ENCODE measurements at regions not wholly inside any gene's neighbourhood (a gene's known extent, or its start where the extent isn't known, plus 50 kb on each side); places are given as distances from the start of the nearest gene placed in this dataset.

DNA sequence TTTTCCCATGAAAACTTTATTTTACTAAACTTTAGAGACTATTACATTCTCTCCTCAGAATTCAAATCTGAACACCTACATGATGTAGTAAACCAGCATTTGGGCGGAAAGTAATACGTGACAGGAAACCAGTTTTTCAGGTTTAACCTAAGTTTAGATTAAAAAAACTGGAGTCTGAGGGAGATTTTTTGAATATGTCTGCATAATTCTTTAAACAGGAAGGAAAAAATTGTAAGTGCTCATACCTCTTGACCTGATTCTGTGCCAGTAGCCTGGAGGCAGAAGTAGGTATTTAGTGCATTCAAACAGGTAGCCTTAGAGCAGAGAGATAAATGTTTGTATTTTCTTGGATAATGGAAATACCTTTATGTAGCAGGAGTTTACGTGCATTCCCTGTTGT is 224.3 kb downstream of the MDFIC start:
- no peak for TF ChIP-seq FOS (IDR thresholded peaks at IDR 0.05; ENCODE audit: low read depth, low read length)
- no peak for TF ChIP-seq MXI1 (IDR thresholded peaks at IDR 0.05; ENCODE audit: borderline replicate concordance, low read depth, low read length)
- TF ChIP-seq, protein P1, sequence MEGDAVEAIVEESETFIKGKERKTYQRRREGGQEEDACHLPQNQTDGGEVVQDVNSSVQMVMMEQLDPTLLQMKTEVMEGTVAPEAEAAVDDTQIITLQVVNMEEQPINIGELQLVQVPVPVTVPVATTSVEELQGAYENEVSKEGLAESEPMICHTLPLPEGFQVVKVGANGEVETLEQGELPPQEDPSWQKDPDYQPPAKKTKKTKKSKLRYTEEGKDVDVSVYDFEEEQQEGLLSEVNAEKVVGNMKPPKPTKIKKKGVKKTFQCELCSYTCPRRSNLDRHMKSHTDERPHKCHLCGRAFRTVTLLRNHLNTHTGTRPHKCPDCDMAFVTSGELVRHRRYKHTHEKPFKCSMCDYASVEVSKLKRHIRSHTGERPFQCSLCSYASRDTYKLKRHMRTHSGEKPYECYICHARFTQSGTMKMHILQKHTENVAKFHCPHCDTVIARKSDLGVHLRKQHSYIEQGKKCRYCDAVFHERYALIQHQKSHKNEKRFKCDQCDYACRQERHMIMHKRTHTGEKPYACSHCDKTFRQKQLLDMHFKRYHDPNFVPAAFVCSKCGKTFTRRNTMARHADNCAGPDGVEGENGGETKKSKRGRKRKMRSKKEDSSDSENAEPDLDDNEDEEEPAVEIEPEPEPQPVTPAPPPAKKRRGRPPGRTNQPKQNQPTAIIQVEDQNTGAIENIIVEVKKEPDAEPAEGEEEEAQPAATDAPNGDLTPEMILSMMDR (conservative IDR thresholded peaks at IDR 0.05; ENCODE audit: low read depth, low read length), result no peak
- TF ChIP-seq POLR2A (IDR thresholded peaks at IDR 0.05; ENCODE audit: low read depth, low read length), result no peak
